Astrocyte (in vitro differentiated cells and primary cell): ENCODE measurements at regions not wholly inside any gene's neighbourhood (a gene's known extent, or its start where the extent isn't known, plus 50 kb on each side); places are given as distances from the start of the nearest gene placed in this dataset.

ENCODE experiments used
- EZH2 ChIP-seq: IDR thresholded peaks from 2 replicates; pipeline ENCODE4 v1.6.1; 2012; ENCODE audit warnings: mild to moderate bottlenecking, low read length, inconsistent platforms; ENCODE audit not compliant: insufficient read depth
- TF ChIP-seq, protein P1 (sequence below): IDR thresholded peaks from 2 replicates; pipeline ENCODE4 v1.5.1; 2011; ENCODE audit warnings: low read depth, mild to moderate bottlenecking, inconsistent platforms, low read length, moderate library complexity; ENCODE audit not compliant: insufficient read depth

DNA sequence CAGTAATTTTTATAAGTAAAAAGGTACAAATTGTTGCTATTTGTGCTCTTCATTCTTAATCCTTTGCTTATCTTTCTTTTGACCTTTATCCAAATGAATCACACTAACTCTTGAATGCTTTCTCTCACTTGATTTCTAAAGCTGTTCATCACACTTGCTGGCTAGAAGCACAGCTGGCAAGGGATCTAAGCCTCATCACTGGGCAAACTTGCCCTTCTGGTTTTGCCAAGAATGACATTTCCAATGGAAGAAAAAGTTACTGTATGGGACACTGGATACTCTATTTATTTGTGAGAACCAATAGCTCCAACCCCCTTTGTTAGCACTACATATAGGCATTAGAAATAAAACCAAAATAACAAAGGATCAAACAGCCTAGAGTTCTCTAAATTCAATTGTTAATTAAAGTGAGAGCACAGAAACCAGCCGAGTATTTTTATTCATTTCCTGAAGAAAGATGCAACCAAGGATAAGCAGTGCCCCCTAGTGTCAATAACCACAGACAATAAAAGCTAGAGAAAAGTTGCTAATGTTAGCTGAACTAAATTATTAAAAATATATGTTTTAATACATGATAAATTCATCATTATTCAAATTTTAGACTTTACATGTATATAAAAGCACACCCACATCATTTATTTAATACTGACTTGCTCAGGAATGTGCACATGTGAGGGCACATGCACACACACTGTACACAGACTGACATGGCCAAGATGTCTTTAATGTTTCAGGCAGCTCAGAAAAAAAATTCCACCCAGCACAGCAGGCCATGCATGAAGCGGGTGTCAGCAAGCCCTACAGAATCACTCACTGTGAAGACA, 59.8 kb upstream of the POU5F2 start:
- TF ChIP-seq, protein P1, sequence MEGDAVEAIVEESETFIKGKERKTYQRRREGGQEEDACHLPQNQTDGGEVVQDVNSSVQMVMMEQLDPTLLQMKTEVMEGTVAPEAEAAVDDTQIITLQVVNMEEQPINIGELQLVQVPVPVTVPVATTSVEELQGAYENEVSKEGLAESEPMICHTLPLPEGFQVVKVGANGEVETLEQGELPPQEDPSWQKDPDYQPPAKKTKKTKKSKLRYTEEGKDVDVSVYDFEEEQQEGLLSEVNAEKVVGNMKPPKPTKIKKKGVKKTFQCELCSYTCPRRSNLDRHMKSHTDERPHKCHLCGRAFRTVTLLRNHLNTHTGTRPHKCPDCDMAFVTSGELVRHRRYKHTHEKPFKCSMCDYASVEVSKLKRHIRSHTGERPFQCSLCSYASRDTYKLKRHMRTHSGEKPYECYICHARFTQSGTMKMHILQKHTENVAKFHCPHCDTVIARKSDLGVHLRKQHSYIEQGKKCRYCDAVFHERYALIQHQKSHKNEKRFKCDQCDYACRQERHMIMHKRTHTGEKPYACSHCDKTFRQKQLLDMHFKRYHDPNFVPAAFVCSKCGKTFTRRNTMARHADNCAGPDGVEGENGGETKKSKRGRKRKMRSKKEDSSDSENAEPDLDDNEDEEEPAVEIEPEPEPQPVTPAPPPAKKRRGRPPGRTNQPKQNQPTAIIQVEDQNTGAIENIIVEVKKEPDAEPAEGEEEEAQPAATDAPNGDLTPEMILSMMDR, result peak; percentile 67
- TF ChIP-seq EZH2, result no peak
